Dendritic cell treated with granulocyte-macrophage colony-stimulating factor and Interleukin-4, amounts not matched to agents 40 ng/mL and 50 ng/mL, for 4 days (primary cell): ENCODE measurements at regions not wholly inside any gene's neighbourhood (a gene's known extent, or its start where the extent isn't known, plus 50 kb on each side); places are given as distances from the start of the nearest gene placed in this dataset.

ENCODE experiments used
- H3K27ac Mint-ChIP-seq: one replicate; pipeline ENCODE4 v1.8.0; 2022; ENCODE audit warnings: mild to moderate bottlenecking, mixed read lengths
- H3K27me3 Mint-ChIP-seq: one replicate; pipeline ENCODE4 v1.8.0; 2022; ENCODE audit warnings: mild to moderate bottlenecking, mixed read lengths
- H3K36me3 Mint-ChIP-seq: one replicate; pipeline ENCODE4 v1.8.0; 2022; ENCODE audit warnings: low read depth, mixed read lengths
- H3K4me1 Mint-ChIP-seq: one replicate; pipeline ENCODE4 v1.8.0; 2022; ENCODE audit warnings: low read depth, mixed read lengths
- H3K4me3 Mint-ChIP-seq: one replicate; pipeline ENCODE4 v1.8.0; 2022; ENCODE audit warnings: mild to moderate bottlenecking, moderate library complexity, mixed read lengths
- H3K9me3 Mint-ChIP-seq: one replicate; pipeline ENCODE4 v1.8.0; 2022; ENCODE audit warnings: mixed read lengths
- intact Hi-C: fragments of 100-400 bp; cut with micrococcal nuclease; formaldehyde crosslinking; loops from one replicate; pipeline ENCODE4 v1.15.0; 2022

DNA sequence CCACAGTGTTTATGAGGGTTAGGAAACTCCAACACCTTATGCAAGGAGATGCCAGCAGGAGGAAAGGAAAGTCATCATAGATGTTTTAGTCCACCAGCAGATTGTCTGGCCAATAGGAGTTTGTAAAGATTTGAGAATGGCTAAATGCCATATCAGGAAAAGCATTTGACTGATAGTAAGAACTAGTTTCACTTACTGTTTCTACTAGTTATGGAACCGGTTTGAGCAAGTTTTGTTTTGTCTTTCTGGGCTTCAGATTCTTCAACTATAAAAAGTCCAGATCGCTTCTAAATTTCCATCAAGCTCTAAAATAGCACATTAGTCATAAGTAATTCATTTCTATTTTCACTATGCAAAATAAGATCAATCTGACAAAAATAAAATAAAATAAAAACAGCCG is 254.8 kb upstream of the TMCO5A start:
- no peak overlapping the region for H3K27ac Mint-ChIP-seq
- H3K36me3 Mint-ChIP-seq: no peaks in the 10 kb centered on the region
- H3K27me3 Mint-ChIP-seq: no peaks in the 10 kb centered on the region
- H3K4me1 Mint-ChIP-seq: no peaks in the 10 kb centered on the region
- H3K4me3 Mint-ChIP-seq: no peak overlapping the region
- intact Hi-C loops: loop anchor here (10.0 kb wide), 1 partner anchor 195 kb away; no protein-coding TSS in a partner anchor
- H3K9me3 Mint-ChIP-seq: no peaks in the 10 kb centered on the region

DNA sequence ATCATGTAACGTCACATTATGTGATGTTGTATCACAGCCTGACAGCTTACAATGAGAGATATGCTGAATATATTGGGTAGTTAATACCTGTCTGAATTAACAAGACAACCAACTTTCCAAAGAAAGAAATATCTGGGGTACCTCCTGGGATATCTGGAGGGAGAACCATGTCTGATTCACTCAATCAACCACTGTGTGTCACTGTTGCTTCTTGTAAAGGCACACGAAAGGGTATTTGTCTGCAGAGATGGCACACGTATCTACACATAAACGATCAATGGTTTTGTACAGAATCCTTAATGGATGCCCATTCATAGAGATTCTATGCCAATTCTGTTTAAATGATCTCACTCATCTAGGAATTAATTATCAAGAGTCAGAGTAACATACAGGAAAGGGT is 252.1 kb upstream of the TMCO5A start:
- H3K36me3 Mint-ChIP-seq: no peaks in the 10 kb centered on the region
- peaks cover 9% of the 10 kb centered on the region for H3K9me3 Mint-ChIP-seq
- no peak overlapping the region for H3K27ac Mint-ChIP-seq
- intact Hi-C loops: loop anchor here (10.0 kb wide), 1 partner anchor 192 kb away; no protein-coding TSS in a partner anchor
- H3K4me3 Mint-ChIP-seq: no peak overlapping the region
- no peaks in the 10 kb centered on the region for H3K4me1 Mint-ChIP-seq
- no peaks in the 10 kb centered on the region for H3K27me3 Mint-ChIP-seq

DNA sequence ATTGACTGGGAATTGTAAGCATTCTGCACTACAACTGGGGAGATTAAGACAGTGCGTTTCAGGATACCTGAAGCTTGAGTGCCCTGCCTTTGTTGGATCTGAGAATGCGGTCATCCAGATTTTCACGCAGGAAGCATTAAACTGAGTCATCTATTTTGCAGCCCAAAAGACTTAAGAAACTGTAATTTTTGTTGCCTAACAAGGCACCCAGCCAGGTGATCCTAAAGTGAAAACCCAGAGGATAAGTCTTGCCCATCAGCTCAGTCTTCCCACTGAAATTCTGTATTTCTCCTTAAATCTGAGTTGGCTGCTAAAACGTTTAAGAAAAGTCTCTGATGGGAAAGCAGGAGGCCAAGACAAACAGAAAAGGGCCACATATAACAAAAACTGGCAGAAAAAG is 242.5 kb upstream of the TMCO5A start:
- intact Hi-C loops: no loop called here
- Mint-ChIP-seq H3K36me3 (no peaks in the 10 kb centered on the region), H3K4me1 (no peaks in the 10 kb centered on the region), H3K27me3 (no peaks in the 10 kb centered on the region), H3K27ac (no peak overlapping the region), H3K9me3 (peaks cover 22% of the 10 kb centered on the region), H3K4me3 (no peak overlapping the region)

DNA sequence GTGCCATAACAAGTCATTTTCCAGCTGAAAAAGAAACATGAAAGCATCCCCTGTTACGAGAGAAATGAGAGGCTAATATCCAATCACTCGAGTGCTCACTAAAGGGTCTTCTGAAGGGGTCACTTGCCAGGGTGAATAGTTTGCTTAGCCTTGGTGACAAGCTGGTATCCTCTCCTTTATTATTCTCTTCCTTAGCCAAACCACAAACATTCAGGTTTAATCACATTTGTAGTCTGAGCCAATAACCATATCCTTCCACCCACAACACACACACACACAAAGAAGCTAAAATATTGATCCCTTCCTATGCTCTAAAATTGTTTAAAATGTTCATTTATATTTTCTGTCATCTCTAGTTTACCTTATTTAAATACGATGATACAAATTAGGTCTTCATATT is 240.5 kb upstream of the TMCO5A start:
- Mint-ChIP-seq H3K4me1 (no peaks in the 10 kb centered on the region), H3K9me3 (peaks cover 18% of the 10 kb centered on the region), H3K27me3 (no peaks in the 10 kb centered on the region), H3K27ac (no peak overlapping the region), H3K36me3 (no peaks in the 10 kb centered on the region), H3K4me3 (no peak overlapping the region)
- intact Hi-C loops: no loop called here

- intact Hi-C loops: no loop called here
- Mint-ChIP-seq H3K27ac (no peak overlapping the region), H3K9me3 (peaks cover 11% of the 10 kb centered on the region), H3K4me1 (no peaks in the 10 kb centered on the region), H3K27me3 (no peaks in the 10 kb centered on the region), H3K4me3 (no peak overlapping the region), H3K36me3 (no peaks in the 10 kb centered on the region)
Measured at GRCh38 chr15:37695719-37696118, 238.7 kb upstream of the TMCO5A start.

DNA sequence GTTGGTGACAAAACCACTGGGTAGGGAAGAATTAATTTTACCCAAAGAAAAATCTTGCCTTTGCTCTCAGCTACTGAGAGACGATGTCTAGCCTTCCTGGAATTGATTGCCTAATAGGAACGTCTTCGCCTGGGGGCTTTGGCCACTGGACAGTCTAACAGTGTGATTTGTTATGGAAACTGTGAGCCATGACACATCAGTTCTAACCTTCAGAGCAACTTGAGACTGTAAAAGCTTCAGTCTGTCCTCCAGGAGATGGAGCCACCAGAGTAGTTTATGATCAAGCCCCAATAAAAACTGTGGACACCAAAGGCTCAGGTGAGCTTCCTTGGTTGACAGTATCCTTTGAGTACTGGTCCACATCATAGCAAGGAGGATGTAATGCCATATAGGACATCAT is 235.8 kb upstream of the TMCO5A start:
- H3K27me3 Mint-ChIP-seq: no peaks in the 10 kb centered on the region
- intact Hi-C loops: no loop called here
- no peak overlapping the region for H3K4me3 Mint-ChIP-seq
- no peaks in the 10 kb centered on the region for H3K36me3 Mint-ChIP-seq
- no peaks in the 10 kb centered on the region for H3K9me3 Mint-ChIP-seq
- H3K4me1 Mint-ChIP-seq: no peaks in the 10 kb centered on the region
- no peak overlapping the region for H3K27ac Mint-ChIP-seq

- no peaks in the 10 kb centered on the region for H3K4me1 Mint-ChIP-seq
- no peaks in the 10 kb centered on the region for H3K27me3 Mint-ChIP-seq
- H3K4me3 Mint-ChIP-seq: no peak overlapping the region
- intact Hi-C loops: loop anchor here (10.0 kb wide), 1 partner anchor 64 kb away; no protein-coding TSS in a partner anchor
- no peaks in the 10 kb centered on the region for H3K9me3 Mint-ChIP-seq
- no peak overlapping the region for H3K27ac Mint-ChIP-seq
- H3K36me3 Mint-ChIP-seq: no peaks in the 10 kb centered on the region
Measured at GRCh38 chr15:37701230-37701629, 233.2 kb upstream of the TMCO5A start.

- no peak overlapping the region for H3K27ac Mint-ChIP-seq
- H3K36me3 Mint-ChIP-seq: no peaks in the 10 kb centered on the region
- intact Hi-C loops: loop anchor here (10.0 kb wide), 1 partner anchor 55 kb away; no protein-coding TSS in a partner anchor
- no peak overlapping the region for H3K4me3 Mint-ChIP-seq
- H3K9me3 Mint-ChIP-seq: peaks cover 21% of the 10 kb centered on the region
- H3K27me3 Mint-ChIP-seq: no peaks in the 10 kb centered on the region
- H3K4me1 Mint-ChIP-seq: no peaks in the 10 kb centered on the region
Measured at GRCh38 chr15:37709669-37710068, 224.8 kb upstream of the TMCO5A start.

DNA sequence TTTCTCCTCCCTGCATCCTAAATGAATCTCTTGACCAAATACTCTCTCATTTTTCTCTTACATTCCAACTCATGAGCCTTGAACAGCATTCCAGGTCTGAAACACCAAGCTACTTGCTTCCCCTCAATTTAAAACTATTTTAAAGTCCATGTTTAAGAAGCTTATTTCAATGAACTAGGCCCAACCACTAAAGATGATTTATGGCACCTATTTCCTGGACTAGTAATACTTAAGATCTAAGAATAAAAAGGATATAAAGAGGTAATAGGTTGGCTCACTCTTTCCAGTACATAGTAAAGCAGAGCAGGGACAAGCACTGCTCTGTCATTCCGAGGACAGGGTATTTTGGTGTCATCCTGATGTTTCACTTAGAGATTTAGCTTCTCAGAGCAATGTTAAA is 219.3 kb upstream of the TMCO5A start:
- Mint-ChIP-seq H3K27ac (no peak overlapping the region), H3K36me3 (no peaks in the 10 kb centered on the region), H3K4me3 (no peak overlapping the region), H3K27me3 (no peaks in the 10 kb centered on the region), H3K9me3 (peaks cover 21% of the 10 kb centered on the region), H3K4me1 (no peaks in the 10 kb centered on the region)
- intact Hi-C loops: no loop called here

- Mint-ChIP-seq H3K4me3 (no peak overlapping the region), H3K27me3 (no peaks in the 10 kb centered on the region), H3K9me3 (peaks cover 16% of the 10 kb centered on the region), H3K4me1 (no peaks in the 10 kb centered on the region), H3K27ac (no peak overlapping the region), H3K36me3 (no peaks in the 10 kb centered on the region)
- intact Hi-C loops: no loop called here
Measured at GRCh38 chr15:37720267-37720666, 214.2 kb upstream of the TMCO5A start.

DNA sequence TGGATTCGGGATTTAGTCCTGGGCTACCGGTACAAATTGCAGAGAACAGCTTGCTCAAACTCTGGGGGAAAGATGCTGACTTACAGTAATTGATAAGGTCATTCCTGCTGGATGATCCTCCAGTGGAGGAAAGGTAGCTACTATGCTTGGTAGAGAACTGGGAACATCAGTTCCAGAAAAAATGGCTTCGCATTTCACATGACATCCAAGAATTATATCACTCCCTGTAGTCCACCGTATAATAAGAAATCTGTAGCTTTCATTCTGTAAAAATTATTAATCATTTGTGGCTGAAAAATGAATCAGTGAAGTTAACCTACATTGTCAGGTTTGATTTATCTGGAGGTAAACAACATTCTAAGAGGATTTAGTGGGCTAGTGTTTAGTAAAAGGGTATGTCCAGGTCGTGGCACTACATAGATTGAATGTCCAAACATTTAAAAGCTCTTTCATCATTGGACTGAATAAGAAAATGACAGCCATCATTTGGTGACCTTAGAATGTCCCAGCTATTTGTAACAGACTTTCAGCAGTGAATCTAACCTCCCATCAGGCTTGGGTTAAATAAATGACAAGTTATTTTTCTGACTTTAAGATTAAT is 203.2 kb upstream of the TMCO5A start:
- Mint-ChIP-seq H3K4me1 (no peaks in the 10 kb centered on the region), H3K36me3 (no peaks in the 10 kb centered on the region), H3K4me3 (no peak overlapping the region), H3K9me3 (no peaks in the 10 kb centered on the region), H3K27ac (no peak overlapping the region), H3K27me3 (no peaks in the 10 kb centered on the region)
- intact Hi-C loops: no loop called here

DNA sequence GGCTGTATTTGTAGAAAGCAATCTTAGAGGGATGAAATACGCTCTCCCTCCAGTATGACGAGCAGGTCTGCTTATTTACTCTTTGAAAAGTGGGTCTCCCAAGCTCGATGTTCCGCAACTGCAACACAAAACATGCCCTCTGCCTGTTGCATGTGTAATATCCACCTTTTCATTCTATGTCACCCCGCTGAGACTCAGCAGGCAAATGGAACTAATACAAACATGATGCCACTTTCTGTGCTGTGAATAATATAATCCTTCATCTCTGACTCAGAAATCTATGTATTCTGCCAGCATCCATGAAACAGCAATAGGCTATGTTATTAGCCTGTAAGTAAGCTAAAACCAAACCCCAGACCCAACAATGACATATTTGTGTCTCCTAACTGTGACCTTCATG is 200.8 kb upstream of the TMCO5A start:
- H3K4me3 Mint-ChIP-seq: no peak overlapping the region
- no peaks in the 10 kb centered on the region for H3K36me3 Mint-ChIP-seq
- H3K9me3 Mint-ChIP-seq: no peaks in the 10 kb centered on the region
- no peaks in the 10 kb centered on the region for H3K4me1 Mint-ChIP-seq
- H3K27me3 Mint-ChIP-seq: no peaks in the 10 kb centered on the region
- intact Hi-C loops: no loop called here
- H3K27ac Mint-ChIP-seq: no peak overlapping the region

DNA sequence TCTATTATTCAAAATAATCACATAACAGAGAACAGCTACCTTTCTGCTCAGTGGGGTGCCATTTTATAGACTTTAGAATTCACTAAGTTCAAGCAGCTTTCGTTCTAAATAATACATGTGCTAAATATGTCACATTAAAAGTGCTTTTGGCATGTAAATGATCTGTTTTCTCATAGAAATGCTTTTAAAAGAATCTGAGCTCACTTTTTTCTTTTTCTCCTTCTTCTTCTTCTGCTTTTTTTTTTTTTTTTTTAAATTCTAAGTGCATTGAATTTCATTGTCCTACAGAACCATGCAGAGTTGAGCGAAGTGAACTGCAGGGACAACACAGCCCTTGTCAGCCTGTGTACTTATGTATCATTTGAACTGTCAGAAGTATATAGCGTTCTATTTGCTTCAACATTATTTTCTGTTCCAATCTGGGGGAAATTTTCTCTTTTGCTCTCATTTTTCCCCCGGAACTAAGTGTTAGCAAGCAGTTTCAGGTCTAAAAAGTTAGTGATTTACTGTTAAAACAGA is 193.8 kb upstream of the TMCO5A start:
- no peak overlapping the region for H3K4me3 Mint-ChIP-seq
- H3K27me3 Mint-ChIP-seq: no peaks in the 10 kb centered on the region
- intact Hi-C loops: no loop called here
- H3K9me3 Mint-ChIP-seq: peaks cover 5% of the 10 kb centered on the region
- no peaks in the 10 kb centered on the region for H3K36me3 Mint-ChIP-seq
- no peaks in the 10 kb centered on the region for H3K4me1 Mint-ChIP-seq
- H3K27ac Mint-ChIP-seq: no peak overlapping the region

DNA sequence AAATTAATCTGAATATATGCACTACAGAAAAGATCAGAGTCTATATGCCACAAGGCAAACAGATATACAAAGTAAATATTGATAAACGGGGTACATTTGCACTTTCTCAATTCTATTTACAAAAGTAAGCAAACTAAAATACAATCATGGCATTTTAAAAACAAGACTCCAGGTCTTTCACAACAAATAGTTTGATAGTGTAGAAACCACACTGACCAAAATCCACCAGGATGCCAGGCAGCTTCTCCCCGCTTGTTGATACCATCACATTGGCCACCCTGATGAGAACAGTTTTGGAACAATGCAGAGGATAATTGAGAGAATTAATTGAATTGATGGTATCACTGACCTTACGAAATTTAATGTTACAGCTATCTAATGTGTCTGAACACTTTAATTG is 190.6 kb upstream of the TMCO5A start:
- intact Hi-C loops: no loop called here
- no peak overlapping the region for H3K4me3 Mint-ChIP-seq
- no peaks in the 10 kb centered on the region for H3K27me3 Mint-ChIP-seq
- H3K27ac Mint-ChIP-seq: no peak overlapping the region
- peaks cover 29% of the 10 kb centered on the region for H3K9me3 Mint-ChIP-seq
- no peaks in the 10 kb centered on the region for H3K36me3 Mint-ChIP-seq
- H3K4me1 Mint-ChIP-seq: no peaks in the 10 kb centered on the region

- intact Hi-C loops: no loop called here
- Mint-ChIP-seq H3K27me3 (no peaks in the 10 kb centered on the region), H3K36me3 (no peaks in the 10 kb centered on the region), H3K27ac (no peak overlapping the region), H3K4me1 (no peaks in the 10 kb centered on the region), H3K4me3 (no peak overlapping the region), H3K9me3 (peaks cover 36% of the 10 kb centered on the region)
Measured at GRCh38 chr15:37744521-37744920, 189.9 kb upstream of the TMCO5A start.
